ENCODE measurements at regions not wholly inside any gene's neighbourhood (a gene's known extent, or its start where the extent isn't known, plus 50 kb on each side); places are given as distances from the start of the nearest gene placed in this dataset.

GRCh38 chr2:126761256-126761980 is 105.5 kb downstream of the GYPC start:
- no peak overlapping the region for H3K27ac ChIP-seq (ENCODE audit: low read depth)
- no peak for ATAC-seq
- no peaks in the 10 kb centered on the region for H3K9me2 ChIP-seq (ENCODE audit: insufficient read depth)
- Mint-ChIP-seq H3K36me3 (ENCODE audit: low read depth) (peaks cover 2% of the 10 kb centered on the region), H3K27ac (no peak overlapping the region), H3K4me1 (peaks cover 12% of the 10 kb centered on the region), H3K9me3 (peaks cover 2% of the 10 kb centered on the region), H3K27me3 (ENCODE audit: insufficient read depth, low read depth, poor library complexity) (peaks cover 3% of the 10 kb centered on the region), H3K4me3 (no peak overlapping the region)
- no peak overlapping the region for H3K4me3 ChIP-seq
- H3F3A ChIP-seq (replicated peaks; ENCODE audit: low read depth): no peaks in the 10 kb centered on the region
- TF ChIP-seq ETS1 (IDR thresholded peaks at IDR 0.05) (no peak), REST (IDR thresholded peaks at IDR 0.05; ENCODE audit: unreplicated experiment) (no peak)
- no peaks in the 10 kb centered on the region for H4K20me1 ChIP-seq (replicated peaks; ENCODE audit: insufficient read depth)
- no peaks in the 10 kb centered on the region; the same call in 1 of the 2 replicates for H3K36me3 ChIP-seq (ENCODE audit: insufficient read depth)
- H3K4me2 ChIP-seq: no peak overlapping the region
- H3K27me3 ChIP-seq (ENCODE audit: insufficient read depth): no peaks in the 10 kb centered on the region
- no peak overlapping the region for H2AFZ ChIP-seq
- no peaks in the 10 kb centered on the region for H3K79me2 ChIP-seq (replicated peaks; ENCODE audit: insufficient read depth)
- peaks cover 11% of the 10 kb centered on the region; the same call in 1 of the 2 replicates for H3K4me1 ChIP-seq (ENCODE audit: insufficient read depth)
- no peak for DNase-seq (ENCODE audit: low spot score)

- H3K36me3 Mint-ChIP-seq (ENCODE audit: low read depth): no peaks in the 10 kb centered on the region
- Histone ChIP-seq H3K27ac (ENCODE audit: low read depth) (no peak overlapping the region), H3K4me1 (ENCODE audit: insufficient read depth) (peaks cover 11% of the 10 kb centered on the region; the same call in 1 of the 2 replicates), H2AFZ (no peak overlapping the region), H3K4me3 (no peak overlapping the region), H3F3A (replicated peaks; ENCODE audit: low read depth) (no peaks in the 10 kb centered on the region), H4K20me1 (replicated peaks; ENCODE audit: insufficient read depth) (no peaks in the 10 kb centered on the region), H3K27me3 (ENCODE audit: insufficient read depth) (no peaks in the 10 kb centered on the region), H3K9me2 (ENCODE audit: insufficient read depth) (no peaks in the 10 kb centered on the region), H3K36me3 (ENCODE audit: insufficient read depth) (no peaks in the 10 kb centered on the region), H3K79me2 (replicated peaks; ENCODE audit: insufficient read depth) (no peaks in the 10 kb centered on the region), H3K4me2 (no peak overlapping the region)
- H3K4me1 Mint-ChIP-seq: peaks cover 12% of the 10 kb centered on the region
- no peak overlapping the region for H3K27ac Mint-ChIP-seq
- no peak for ATAC-seq
- peaks cover 6% of the 10 kb centered on the region for H3K27me3 Mint-ChIP-seq (ENCODE audit: insufficient read depth, low read depth, poor library complexity)
- DNase-seq (ENCODE audit: low spot score): no peak
- H3K9me3 Mint-ChIP-seq: no peaks in the 10 kb centered on the region; the same call in 2 of the 3 replicates
- no peak overlapping the region for H3K4me3 Mint-ChIP-seq
- TF ChIP-seq EZH2phosphoT487 (IDR thresholded peaks at IDR 0.05; ENCODE audit: unreplicated experiment) (no peak), ZNF114 (CRISPR knock-in tag; IDR thresholded peaks at IDR 0.05) (no peak), JUNB (IDR thresholded peaks at IDR 0.05; ENCODE audit: unreplicated experiment) (no peak), NANOG (IDR thresholded peaks at IDR 0.05; ENCODE audit: borderline replicate concordance) (no peak), ZNF462 (CRISPR knock-in tag; IDR thresholded peaks at IDR 0.05) (no peak)
Observed at GRCh38 chr2:126761981-126762878, 106.3 kb downstream of the GYPC start.
